B cell (primary cell): ENCODE measurements at regions not wholly inside any gene's neighbourhood (a gene's known extent, or its start where the extent isn't known, plus 50 kb on each side); places are given as distances from the start of the nearest gene placed in this dataset.

Source experiments
- ATAC-seq: fragments of 200-7000 bp; cut with Tn5 transposase; one replicate; pipeline ENCODE4 v1.10.0; 2021; ENCODE audit warnings: low read depth, mild to moderate bottlenecking, moderate number of reproducible peaks, moderate library complexity
- CTCF ChIA-PET: fragments of 350-600 bp; sonication (Branson Sonifier 250); formaldehyde crosslinking; loops from one replicate; lab custom pipeline; 2021; ENCODE audit warnings: antibody characterized with exemption, inconsistent platforms; lab: Charles Lee
- POLR2A ChIA-PET: fragments of 350-600 bp; sonication (Branson Sonifier 250); formaldehyde crosslinking; loops from one replicate; lab custom pipeline; 2021; ENCODE audit warnings: antibody characterized with exemption; lab: Charles Lee
- DNase-seq: peaks from one replicate; pipeline ENCODE4 v3.0.0; 2013
- H2AFZ ChIP-seq: 2 replicates; pipeline ENCODE4 v1.6.1; 2012; ENCODE audit warnings: mild to moderate bottlenecking, low read depth, low read length; ENCODE audit not compliant: insufficient read depth, poor library complexity, severe bottlenecking
- H3K27ac ChIP-seq, 2 donors: 1 replicate in 1 of 2; 2 replicates in 1 of 2; pipeline ENCODE4 v1.5.1; 2012 to 2013; ENCODE audit warnings: low read length in 2 of 2, mild to moderate bottlenecking in 2 of 2, moderate library complexity in 1 of 2
- H3K27me3 ChIP-seq, 4 experiments: fragments of 200-600 bp in 1 of 4; sonication (generic) in 1 of 4; replicated peaks in 1 of 4; 1 replicate in 2 of 4; 2 replicates in 2 of 4; pipeline versions ENCODE4 v1.6.1 to v1.7.0; 2013 to 2016; ENCODE audit warnings: low read length in 3 of 4, mild to moderate bottlenecking in 2 of 4, mixed read lengths in 1 of 4, moderate library complexity in 1 of 4; ENCODE audit not compliant: insufficient read depth in 4 of 4, control insufficient read depth in 3 of 4; ENCODE audit errors: control extremely low read depth in 1 of 4
- H3K36me3 ChIP-seq, 2 experiments: replicated peaks in 1 of 2; 1 replicate in 1 of 2; 2 replicates in 1 of 2; pipeline versions ENCODE4 v1.6.1 to v1.7.1; 2013; ENCODE audit warnings: low read length in 1 of 2; ENCODE audit not compliant: insufficient read depth in 2 of 2, control insufficient read depth in 1 of 2; ENCODE audit errors: control extremely low read depth in 1 of 2, extremely low read depth in 1 of 2
- H3K4me1 ChIP-seq, 2 donors: fragments of 200-600 bp in 1 of 2; sonication (generic) in 1 of 2; 1 replicate in 1 of 2; 2 replicates in 1 of 2; pipeline versions ENCODE4 v1.5.1 to v1.6.1; 2013 to 2017; ENCODE audit warnings: low read length in 2 of 2; ENCODE audit not compliant: control insufficient read depth in 2 of 2, insufficient read depth in 2 of 2
- H3K4me2 ChIP-seq: replicated peaks from 2 replicates; pipeline ENCODE3; 2012; ENCODE audit warnings: mild to moderate bottlenecking, low read depth, low read length; ENCODE audit not compliant: poor library complexity, severe bottlenecking
- H3K4me3 ChIP-seq, 5 experiments: fragments of 200-600 bp in 1 of 5; sonication (generic) in 1 of 5; 1 replicate in 3 of 5; 2 replicates in 2 of 5; pipeline versions ENCODE4 v1.5.1 to v1.7.0; 2011 to 2016; ENCODE audit warnings: low read length in 4 of 5, mild to moderate bottlenecking in 4 of 5, low read depth in 2 of 5, control low read depth in 1 of 5, moderate library complexity in 1 of 5; ENCODE audit not compliant: insufficient read depth in 1 of 5; ENCODE audit errors: control extremely low read depth in 1 of 5, extremely low read depth in 1 of 5
- H3K79me2 ChIP-seq: fragments of 200-600 bp; sonication (generic); one replicate; pipeline ENCODE4 v1.6.0; 2016; ENCODE audit warnings: low read length; ENCODE audit not compliant: control insufficient read depth, insufficient read depth
- H3K9ac ChIP-seq: fragments of 200-600 bp; sonication (generic); 2 replicates; pipeline ENCODE4 v1.6.1; 2017; ENCODE audit warnings: mild to moderate bottlenecking, low read length, moderate library complexity
- H3K9me3 ChIP-seq, 3 donors: one replicate each; pipeline versions ENCODE4 v1.6.1 to v1.7.1; 2013; ENCODE audit warnings: low read length in 2 of 3; ENCODE audit not compliant: control insufficient read depth in 2 of 3, insufficient read depth in 1 of 3; ENCODE audit errors: control extremely low read depth in 1 of 3
- H4K20me1 ChIP-seq: 2 replicates; pipeline ENCODE4 v1.6.0; 2012; ENCODE audit warnings: mild to moderate bottlenecking, low read length; ENCODE audit not compliant: insufficient read depth, control insufficient read depth, poor library complexity, severe bottlenecking
- H3K27ac Mint-ChIP-seq: one replicate; pipeline ENCODE4 v1.8.0; 2021; ENCODE audit warnings: mixed read lengths
- H3K27me3 Mint-ChIP-seq: one replicate; pipeline ENCODE4 v1.8.0; 2021; ENCODE audit warnings: mixed read lengths
- H3K4me1 Mint-ChIP-seq: one replicate; pipeline ENCODE4 v1.8.0; 2021; ENCODE audit warnings: mixed read lengths
- H3K4me3 Mint-ChIP-seq: one replicate; pipeline ENCODE4 v1.8.0; 2021; ENCODE audit warnings: mixed read lengths
- H3K9me3 Mint-ChIP-seq: one replicate; pipeline ENCODE4 v1.8.0; 2022; ENCODE audit warnings: mixed read lengths; ENCODE audit not compliant: insufficient read depth
- EZH2 ChIP-seq: IDR thresholded peaks from 2 replicates; pipeline ENCODE4 v1.6.1; 2012; ENCODE audit warnings: borderline replicate concordance, low read depth, mild to moderate bottlenecking, moderate library complexity, low read length; ENCODE audit not compliant: insufficient read depth, poor library complexity, severe bottlenecking
- whole genome bisulfite sequencing: methylation state at CpG from one replicate; pipeline ENCODE4 v1.1.5; 2013; ENCODE audit warnings: missing lambda C conversion rate; ENCODE audit not compliant: insufficient coverage; 5-methylcytosine and 5-hydroxymethylcytosine counted together
- intact Hi-C: fragments of 100-400 bp; cut with micrococcal nuclease; formaldehyde crosslinking; loops from one replicate; pipeline ENCODE4 v1.10.0; 2022
- TF ChIP-seq, protein P1 (sequence below): fragments of 200-600 bp; IDR thresholded peaks from one replicate; pipeline ENCODE4 v1.8.0; 2022; ENCODE audit warnings: antibody characterized with exemption, mild to moderate bottlenecking

DNA sequence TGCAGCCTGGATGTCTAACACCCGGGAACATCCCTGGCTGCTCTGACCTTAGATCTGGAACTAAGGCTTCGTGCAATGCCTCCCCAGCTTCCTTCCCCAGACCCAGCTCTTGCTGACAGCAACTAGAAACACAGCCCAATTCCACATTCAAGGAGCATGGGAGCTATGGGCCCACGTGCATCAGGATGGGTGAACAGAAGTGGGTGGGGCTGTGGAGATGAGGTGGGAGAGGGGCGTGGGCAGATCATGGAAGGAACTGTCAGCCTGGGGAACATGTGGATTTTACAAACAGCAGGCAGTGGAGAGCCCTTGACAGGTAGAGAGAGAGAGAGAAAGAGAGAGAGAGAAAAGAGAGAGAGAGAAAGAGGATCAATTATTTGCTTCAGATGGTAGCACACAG lies 231.6 kb downstream of the MATN1 start:
- no peak overlapping the region for H3K4me2 ChIP-seq
- WGBS, result 68% methylated on average over 3 of the region's 4 CpGs
- no peak overlapping the region for H3K4me3 ChIP-seq
- no peaks in the 10 kb centered on the region for H3K27me3 ChIP-seq
- no peaks in the 10 kb centered on the region for H3K79me2 ChIP-seq
- H3K4me1 ChIP-seq, result no peaks in the 10 kb centered on the region
- no peaks in the 10 kb centered on the region for H3K4me1 Mint-ChIP-seq
- no peak overlapping the region for H3K4me3 Mint-ChIP-seq
- H3K9me3 ChIP-seq, result peaks cover 0 to 7% (median 0%) of the 10 kb centered on the region in 3 donors
- DNase-seq, result no peak
- H3K27ac ChIP-seq, result no peak overlapping the region
- ChIA-PET POLR2A (no interaction called here), CTCF (no interaction called here)
- peaks cover 6% of the 10 kb centered on the region for H3K9me3 Mint-ChIP-seq
- no peak overlapping the region for H3K27ac Mint-ChIP-seq
- H4K20me1 ChIP-seq, result no peaks in the 10 kb centered on the region
- no peak overlapping the region for H3K9ac ChIP-seq
- TF ChIP-seq, protein P1, sequence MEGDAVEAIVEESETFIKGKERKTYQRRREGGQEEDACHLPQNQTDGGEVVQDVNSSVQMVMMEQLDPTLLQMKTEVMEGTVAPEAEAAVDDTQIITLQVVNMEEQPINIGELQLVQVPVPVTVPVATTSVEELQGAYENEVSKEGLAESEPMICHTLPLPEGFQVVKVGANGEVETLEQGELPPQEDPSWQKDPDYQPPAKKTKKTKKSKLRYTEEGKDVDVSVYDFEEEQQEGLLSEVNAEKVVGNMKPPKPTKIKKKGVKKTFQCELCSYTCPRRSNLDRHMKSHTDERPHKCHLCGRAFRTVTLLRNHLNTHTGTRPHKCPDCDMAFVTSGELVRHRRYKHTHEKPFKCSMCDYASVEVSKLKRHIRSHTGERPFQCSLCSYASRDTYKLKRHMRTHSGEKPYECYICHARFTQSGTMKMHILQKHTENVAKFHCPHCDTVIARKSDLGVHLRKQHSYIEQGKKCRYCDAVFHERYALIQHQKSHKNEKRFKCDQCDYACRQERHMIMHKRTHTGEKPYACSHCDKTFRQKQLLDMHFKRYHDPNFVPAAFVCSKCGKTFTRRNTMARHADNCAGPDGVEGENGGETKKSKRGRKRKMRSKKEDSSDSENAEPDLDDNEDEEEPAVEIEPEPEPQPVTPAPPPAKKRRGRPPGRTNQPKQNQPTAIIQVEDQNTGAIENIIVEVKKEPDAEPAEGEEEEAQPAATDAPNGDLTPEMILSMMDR, result no peak
- no peak for TF ChIP-seq EZH2
- intact Hi-C loops, result no loop called here
- H2AFZ ChIP-seq, result no peak overlapping the region
- H3K27me3 Mint-ChIP-seq, result peaks cover 6% of the 10 kb centered on the region
- ATAC-seq, result no peak
- H3K36me3 ChIP-seq, result no peaks in the 10 kb centered on the region

GRCh38 chr1:30490554-30491053 lies 232.8 kb downstream of the MATN1 start:
- no peaks in the 10 kb centered on the region for H3K36me3 ChIP-seq
- TF ChIP-seq, protein P1, result no peak
- TF ChIP-seq EZH2, result no peak
- no peak overlapping the region for H3K27ac ChIP-seq
- ChIA-PET POLR2A (no interaction called here), CTCF (no interaction called here)
- H3K4me1 Mint-ChIP-seq, result no peaks in the 10 kb centered on the region
- H3K4me3 ChIP-seq, result no peak overlapping the region
- H3K9me3 ChIP-seq, result peaks cover 0 to 9% (median 0%) of the 10 kb centered on the region in 3 donors
- H3K4me1 ChIP-seq, result no peaks in the 10 kb centered on the region
- H3K9ac ChIP-seq, result no peak overlapping the region
- H3K27me3 ChIP-seq, result no peaks in the 10 kb centered on the region
- intact Hi-C loops, result no loop called here
- peaks cover 10% of the 10 kb centered on the region for H3K27me3 Mint-ChIP-seq
- no peak overlapping the region for H3K4me2 ChIP-seq
- WGBS, result 82% methylated on average over 2 of the region's 3 CpGs
- peaks cover 8% of the 10 kb centered on the region for H3K9me3 Mint-ChIP-seq
- H2AFZ ChIP-seq, result no peak overlapping the region
- H3K79me2 ChIP-seq, result no peaks in the 10 kb centered on the region
- no peak overlapping the region for H3K4me3 Mint-ChIP-seq
- no peaks in the 10 kb centered on the region for H4K20me1 ChIP-seq
- DNase-seq (no peak), ATAC-seq (no peak)
- H3K27ac Mint-ChIP-seq, result no peak overlapping the region
